ENCODE measurements at regions not wholly inside any gene's neighbourhood (a gene's known extent, or its start where the extent isn't known, plus 50 kb on each side); places are given as distances from the start of the nearest gene placed in this dataset.

DNA sequence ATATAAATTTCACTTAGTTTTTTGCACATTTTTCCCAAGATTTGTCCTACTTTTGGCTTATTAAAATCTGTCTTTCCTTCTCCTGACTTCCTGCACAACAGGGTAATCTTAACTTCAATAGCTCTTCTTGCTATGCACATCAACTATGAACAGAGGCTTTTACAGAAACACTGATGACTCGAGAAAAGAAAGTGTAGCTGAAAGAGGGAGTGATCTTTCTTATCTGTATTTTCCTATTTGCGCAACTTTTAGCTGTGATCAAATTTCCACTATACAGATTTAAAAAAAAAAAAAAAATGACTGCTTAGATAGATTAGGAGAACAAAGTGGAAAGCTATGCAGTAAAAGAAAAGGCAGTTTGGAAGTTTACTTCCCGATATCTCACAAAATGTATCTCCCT lies 406.9 kb downstream of the LIG4 start:
- TF ChIP-seq POLR2A (IDR thresholded peaks at IDR 0.05) (no peak), CTCF (IDR thresholded peaks at IDR 0.05) (no peak)
